ENCODE measurements at regions not wholly inside any gene's neighbourhood (a gene's known extent, or its start where the extent isn't known, plus 50 kb on each side); places are given as distances from the start of the nearest gene placed in this dataset.

GRCh38 chr3:87044409-87044808, 53.5 kb upstream of the VGLL3 start:
- TF ChIP-seq POLR2A (IDR thresholded peaks at IDR 0.05) = no peak
- TF ChIP-seq, protein P1, sequence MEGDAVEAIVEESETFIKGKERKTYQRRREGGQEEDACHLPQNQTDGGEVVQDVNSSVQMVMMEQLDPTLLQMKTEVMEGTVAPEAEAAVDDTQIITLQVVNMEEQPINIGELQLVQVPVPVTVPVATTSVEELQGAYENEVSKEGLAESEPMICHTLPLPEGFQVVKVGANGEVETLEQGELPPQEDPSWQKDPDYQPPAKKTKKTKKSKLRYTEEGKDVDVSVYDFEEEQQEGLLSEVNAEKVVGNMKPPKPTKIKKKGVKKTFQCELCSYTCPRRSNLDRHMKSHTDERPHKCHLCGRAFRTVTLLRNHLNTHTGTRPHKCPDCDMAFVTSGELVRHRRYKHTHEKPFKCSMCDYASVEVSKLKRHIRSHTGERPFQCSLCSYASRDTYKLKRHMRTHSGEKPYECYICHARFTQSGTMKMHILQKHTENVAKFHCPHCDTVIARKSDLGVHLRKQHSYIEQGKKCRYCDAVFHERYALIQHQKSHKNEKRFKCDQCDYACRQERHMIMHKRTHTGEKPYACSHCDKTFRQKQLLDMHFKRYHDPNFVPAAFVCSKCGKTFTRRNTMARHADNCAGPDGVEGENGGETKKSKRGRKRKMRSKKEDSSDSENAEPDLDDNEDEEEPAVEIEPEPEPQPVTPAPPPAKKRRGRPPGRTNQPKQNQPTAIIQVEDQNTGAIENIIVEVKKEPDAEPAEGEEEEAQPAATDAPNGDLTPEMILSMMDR (IDR thresholded peaks at IDR 0.05) = no peak

All from adrenal gland (tissue), 5 donors.